GM12864 (cell line): ENCODE measurements at regions not wholly inside any gene's neighbourhood (a gene's known extent, or its start where the extent isn't known, plus 50 kb on each side); places are given as distances from the start of the nearest gene placed in this dataset.

Experiments used
- DNase-seq: peaks from one replicate; pipeline ENCODE4 v3.0.0-alpha.2; 2011; ENCODE audit warnings: low read depth
- H3K4me3 ChIP-seq: 2 replicates; pipeline ENCODE4 v1.5.1; 2011; ENCODE audit warnings: mild to moderate bottlenecking, low read depth, low read length, control low read depth
- CTCF ChIP-seq: IDR thresholded peaks from 2 replicates; pipeline ENCODE4 v1.5.1; 2011; ENCODE audit warnings: low read depth, mild to moderate bottlenecking, moderate library complexity, low read length, control low read depth, inconsistent platforms; ENCODE audit errors: missing control alignments

GRCh38 chr12:105974738-105975137, 164.0 kb downstream of the NUAK1 start:
- TF ChIP-seq CTCF = no peak
- H3K4me3 ChIP-seq = no peak overlapping the region
- no peak for DNase-seq

- no peak for TF ChIP-seq CTCF
- no peak for DNase-seq
- no peak overlapping the region for H3K4me3 ChIP-seq
These were observed 163.4 kb downstream of the NUAK1 start for GRCh38 chr12:105975351-105975750.

GRCh38 chr12:105977236-105977635, 161.5 kb downstream of the NUAK1 start:
- H3K4me3 ChIP-seq = no peak overlapping the region
- DNase-seq = no peak

GRCh38 chr12:105977652-105978051, 161.1 kb downstream of the NUAK1 start:
- DNase-seq = no peak
- TF ChIP-seq CTCF = no peak

More at GRCh38 chr12:105977236-105977635, 161.5 kb downstream of the NUAK1 start:
- TF ChIP-seq CTCF = no peak

GRCh38 chr12:105978276-105978675, 160.5 kb downstream of the NUAK1 start:
- no peak for TF ChIP-seq CTCF
- DNase-seq = no peak
- no peak overlapping the region for H3K4me3 ChIP-seq

More at GRCh38 chr12:105977652-105978051, 161.1 kb downstream of the NUAK1 start:
- H3K4me3 ChIP-seq = no peak overlapping the region

GRCh38 chr12:105978686-105979085, 160.1 kb downstream of the NUAK1 start:
- no peak for TF ChIP-seq CTCF
- no peak for DNase-seq
- H3K4me3 ChIP-seq = no peak overlapping the region

- no peak for TF ChIP-seq CTCF
- no peak overlapping the region for H3K4me3 ChIP-seq
- DNase-seq = no peak
These were observed 158.7 kb downstream of the NUAK1 start for GRCh38 chr12:105980085-105980484.
